Astrocyte (in vitro differentiated cells and primary cell): ENCODE measurements at regions not wholly inside any gene's neighbourhood (a gene's known extent, or its start where the extent isn't known, plus 50 kb on each side); places are given as distances from the start of the nearest gene placed in this dataset.

Experiments used
- CTCF ChIP-seq: IDR thresholded peaks from 2 replicates; pipeline ENCODE4 v1.5.1; 2011; ENCODE audit warnings: low read depth, mild to moderate bottlenecking, inconsistent platforms, low read length, moderate library complexity; ENCODE audit not compliant: insufficient read depth
- EZH2 ChIP-seq: IDR thresholded peaks from 2 replicates; pipeline ENCODE4 v1.6.1; 2012; ENCODE audit warnings: mild to moderate bottlenecking, low read length, inconsistent platforms; ENCODE audit not compliant: insufficient read depth

GRCh38 chr2:53423465-53423864, 344.1 kb upstream of the CHAC2 start:
- TF ChIP-seq CTCF, result no peak
- no peak for TF ChIP-seq EZH2
